ENCODE measurements at regions not wholly inside any gene's neighbourhood (a gene's known extent, or its start where the extent isn't known, plus 50 kb on each side); places are given as distances from the start of the nearest gene placed in this dataset.

DNA sequence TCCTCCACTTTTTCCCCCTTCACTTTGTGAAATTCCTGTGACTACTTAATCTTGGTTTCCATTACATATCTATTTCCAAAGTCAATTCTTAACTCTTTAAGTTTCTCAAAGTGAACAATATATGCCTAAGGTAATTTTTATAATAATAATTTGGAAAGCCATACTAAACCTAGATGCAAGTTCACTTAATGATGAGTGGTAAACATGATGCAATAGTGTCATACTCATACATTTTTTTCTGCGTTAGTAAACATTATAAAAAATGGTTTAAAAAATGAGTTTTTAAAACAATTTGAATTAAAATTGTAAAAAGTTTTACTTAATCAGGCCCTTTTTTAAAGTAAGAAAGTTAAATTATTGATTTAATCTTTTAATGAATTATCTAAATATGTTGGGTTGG is 659.4 kb upstream of the FZD8 start:
- DNase-seq (ENCODE audit: low spot score): no peak

- DNase-seq (ENCODE audit: low spot score): no peak
These were observed 659.0 kb upstream of the FZD8 start for GRCh38 chr10:36301139-36301538.

GRCh38 chr10:36283827-36284226 is 641.7 kb upstream of the FZD8 start:
- DNase-seq (ENCODE audit: low spot score): no peak

- DNase-seq (ENCODE audit: low spot score): peak; percentile 9
These were observed 639.8 kb upstream of the FZD8 start for GRCh38 chr10:36281831-36282331.

- no peak for DNase-seq (ENCODE audit: low spot score)
These were observed 638.9 kb upstream of the FZD8 start for GRCh38 chr10:36280890-36281499.

DNA sequence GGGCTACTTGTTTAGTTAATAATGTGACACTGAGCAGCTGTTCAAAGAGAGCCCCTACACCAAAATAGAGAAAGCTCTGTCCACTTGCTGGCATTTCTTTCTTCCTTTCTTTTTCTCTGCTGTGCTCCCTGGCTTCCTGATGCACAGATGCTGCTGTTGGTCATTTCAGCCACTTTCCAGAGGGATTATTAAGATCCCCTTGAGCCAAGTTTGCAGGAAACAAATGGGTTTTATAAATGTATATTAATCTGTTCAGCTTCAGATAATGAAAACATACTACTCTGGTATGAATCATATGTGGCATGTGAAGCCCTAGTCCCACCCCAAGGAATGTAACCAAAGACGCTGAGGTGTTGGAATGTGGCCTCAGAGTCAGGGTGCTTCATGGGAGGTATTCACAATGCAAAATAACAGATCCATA is 638.2 kb upstream of the FZD8 start:
- no peak for DNase-seq (ENCODE audit: low spot score)

- no peak for DNase-seq (ENCODE audit: low spot score)
These were observed 636.1 kb upstream of the FZD8 start for GRCh38 chr10:36278176-36278575.

DNA sequence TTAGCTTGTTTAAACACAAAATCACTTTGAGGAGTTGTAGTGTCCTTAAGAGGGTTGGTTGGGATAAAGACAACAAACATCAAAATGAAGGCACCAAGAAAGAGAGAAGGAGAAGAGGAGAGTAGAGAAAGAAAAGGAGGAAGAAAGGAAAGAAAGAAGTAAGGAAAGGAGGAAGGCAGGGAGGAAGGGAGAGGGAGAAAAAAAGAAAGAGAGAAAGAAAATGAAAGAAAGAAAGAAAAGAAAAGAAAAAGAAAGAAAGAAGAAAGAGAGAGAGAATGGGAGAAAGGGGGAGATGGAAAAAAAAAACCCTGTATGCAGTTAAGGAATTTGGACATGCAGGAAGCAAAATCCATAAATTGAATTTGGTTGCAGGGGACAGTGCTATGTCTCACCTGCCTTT is 635.4 kb upstream of the FZD8 start:
- no peak for DNase-seq (ENCODE audit: low spot score)

GRCh38 chr10:36271627-36272340 is 629.7 kb upstream of the FZD8 start:
- DNase-seq (ENCODE audit: low spot score): no peak

DNA sequence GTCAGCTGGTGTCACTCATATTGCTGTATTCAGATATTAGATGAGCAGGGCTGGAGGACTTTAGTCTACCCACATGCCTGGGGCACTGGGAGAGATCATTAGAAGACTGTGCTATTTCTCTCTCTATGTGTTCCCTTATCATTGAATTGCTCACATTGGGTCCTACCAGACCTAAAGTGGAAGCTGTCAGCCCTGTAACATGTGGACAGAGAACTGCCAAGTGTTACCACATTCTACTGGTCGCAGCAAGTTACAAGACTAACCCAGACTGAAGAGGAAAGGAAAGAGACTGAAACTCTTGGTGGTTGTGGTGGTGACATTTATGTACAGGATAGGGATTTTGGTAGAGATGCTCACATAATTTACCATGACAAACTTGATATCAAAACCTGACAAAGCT is 627.1 kb upstream of the FZD8 start:
- DNase-seq (ENCODE audit: low spot score): no peak

DNA sequence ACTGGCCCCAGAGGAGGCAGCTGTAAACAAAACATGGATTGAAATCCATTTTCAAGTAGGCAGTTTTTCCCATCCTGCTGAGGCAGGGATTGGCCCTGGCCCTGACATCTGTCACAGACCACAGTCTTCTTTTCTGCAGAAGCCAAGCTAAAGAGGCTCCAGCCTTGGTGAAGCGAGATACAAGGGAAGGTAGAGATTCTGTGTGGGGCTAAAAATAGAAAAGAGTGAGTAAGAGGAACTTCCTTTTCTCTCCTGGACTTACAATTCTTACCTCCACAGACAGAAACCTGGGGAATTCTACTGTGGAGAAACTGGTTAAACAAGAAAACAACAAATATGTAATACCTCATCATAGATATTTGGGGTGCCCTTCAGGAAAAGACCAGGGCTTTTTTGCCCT is 624.8 kb upstream of the FZD8 start:
- no peak for DNase-seq (ENCODE audit: low spot score)

DNA sequence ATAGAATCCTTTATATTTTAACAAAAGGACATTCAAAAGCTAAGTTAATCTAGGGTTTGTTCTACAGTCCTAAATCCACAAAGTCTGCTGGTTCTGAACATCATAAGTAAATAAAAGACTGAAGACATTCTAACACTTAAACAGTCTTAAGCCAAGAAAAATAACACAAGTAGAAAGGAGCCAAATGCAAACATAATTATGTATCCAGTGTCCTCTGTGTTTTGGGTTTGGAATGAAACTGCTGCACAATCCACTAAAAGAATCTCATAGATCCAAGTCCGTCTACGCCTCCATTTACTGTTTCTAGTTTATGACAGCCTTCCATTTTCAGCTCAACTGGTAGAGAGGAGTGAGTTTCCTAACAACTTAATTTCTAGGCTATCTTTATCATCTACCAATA is 623.6 kb upstream of the FZD8 start:
- DNase-seq (ENCODE audit: low spot score): no peak

DNA sequence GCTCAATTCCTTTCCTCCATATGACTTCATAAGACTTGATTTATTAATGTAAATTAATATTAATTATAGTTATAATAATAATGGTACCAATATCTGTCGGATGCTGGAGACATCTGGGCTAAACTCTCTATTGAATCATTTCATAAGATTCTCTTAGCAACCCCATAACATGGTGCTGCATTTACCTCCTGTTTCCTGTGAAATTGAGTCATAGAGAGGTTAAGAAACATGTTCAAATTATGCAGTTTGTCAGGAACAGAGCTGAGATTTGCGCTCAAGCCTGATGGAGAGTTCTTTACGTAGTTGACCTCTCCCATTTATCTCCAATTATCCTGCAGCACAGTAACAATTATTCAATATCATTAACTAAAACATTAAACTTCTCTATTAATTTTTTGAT is 621.8 kb upstream of the FZD8 start:
- no peak for DNase-seq (ENCODE audit: low spot score)

- peak; percentile 25 for DNase-seq (ENCODE audit: low spot score)
These were observed 614.9 kb upstream of the FZD8 start for GRCh38 chr10:36256948-36257356.

DNA sequence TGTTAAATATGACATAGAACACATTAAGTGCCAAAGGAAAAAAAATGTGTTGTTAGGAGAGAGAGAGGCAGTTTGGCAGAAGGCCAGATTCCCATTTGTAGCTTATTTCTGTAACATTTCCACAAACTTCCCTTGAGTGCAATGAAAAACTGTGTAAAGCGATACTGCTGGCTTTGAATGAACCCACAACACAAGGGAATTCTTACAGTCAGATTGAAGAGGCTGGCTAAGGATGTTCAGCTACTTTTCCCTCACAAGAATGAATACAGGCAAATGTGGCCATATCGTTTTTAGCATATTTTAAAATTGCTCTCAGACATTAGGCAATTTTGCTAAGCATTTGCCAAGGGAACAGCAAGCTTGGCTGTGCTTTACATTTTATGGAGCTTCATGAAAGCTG is 614.1 kb upstream of the FZD8 start:
- no peak for DNase-seq (ENCODE audit: low spot score)

- DNase-seq (ENCODE audit: low spot score): no peak
These were observed 612.1 kb upstream of the FZD8 start for GRCh38 chr10:36254199-36254598.

- DNase-seq (ENCODE audit: low spot score): no peak
These were observed 611.6 kb upstream of the FZD8 start for GRCh38 chr10:36253731-36254130.

GRCh38 chr10:36251068-36251467 is 609.0 kb upstream of the FZD8 start:
- DNase-seq (ENCODE audit: low spot score): no peak

DNA sequence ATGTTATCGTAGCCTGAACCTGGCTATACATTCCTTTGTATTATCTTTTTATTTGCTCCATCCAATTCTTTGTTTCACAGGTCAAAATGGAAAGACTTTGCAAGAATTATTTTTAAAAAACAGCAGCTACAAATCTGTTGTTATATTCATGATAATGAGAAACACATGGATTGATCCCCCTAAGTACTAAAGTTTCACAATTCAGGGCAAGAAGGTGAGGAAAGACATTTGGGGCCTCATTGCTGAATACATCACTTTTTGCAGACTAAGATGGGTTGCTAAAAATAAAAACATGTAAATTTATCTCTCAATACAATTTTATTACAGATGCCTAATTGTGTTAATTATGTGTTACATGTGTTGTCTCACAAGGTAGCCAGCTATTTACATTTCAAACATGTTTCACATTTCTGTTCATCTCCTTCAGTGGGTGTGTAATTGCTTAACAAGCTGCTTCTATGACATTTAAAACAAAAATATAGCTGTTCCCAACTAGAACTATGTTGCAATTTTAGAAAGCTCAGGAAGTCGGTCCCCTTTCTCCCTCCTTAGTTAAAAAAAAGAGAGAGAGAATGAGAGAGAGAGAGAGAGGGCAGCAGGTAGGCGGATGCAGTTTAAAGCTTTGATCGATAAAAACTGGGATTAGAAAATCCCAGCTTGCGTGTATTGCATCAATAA is 606.3 kb upstream of the FZD8 start:
- peak; percentile 4 for DNase-seq (ENCODE audit: low spot score)

DNA sequence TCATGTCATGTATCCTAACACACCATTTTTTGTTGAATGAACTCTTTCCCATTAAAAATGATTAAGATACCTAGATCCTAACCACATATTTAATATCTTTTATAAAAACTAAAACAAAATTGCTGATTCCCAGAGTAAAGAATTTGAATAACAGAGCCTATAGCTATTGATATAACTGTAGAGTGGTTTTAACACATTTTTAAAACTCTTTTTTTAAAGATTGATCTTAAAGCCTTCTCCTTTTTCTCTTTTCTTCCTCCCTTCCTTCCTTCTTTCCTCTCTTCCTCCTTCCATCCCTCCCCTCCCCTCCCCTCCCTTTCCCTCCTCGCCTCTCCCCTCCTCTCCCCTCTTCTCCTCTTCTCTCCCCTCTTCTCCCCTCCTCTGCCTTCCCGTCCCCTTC is 605.4 kb upstream of the FZD8 start:
- no peak for DNase-seq (ENCODE audit: low spot score)

DNA sequence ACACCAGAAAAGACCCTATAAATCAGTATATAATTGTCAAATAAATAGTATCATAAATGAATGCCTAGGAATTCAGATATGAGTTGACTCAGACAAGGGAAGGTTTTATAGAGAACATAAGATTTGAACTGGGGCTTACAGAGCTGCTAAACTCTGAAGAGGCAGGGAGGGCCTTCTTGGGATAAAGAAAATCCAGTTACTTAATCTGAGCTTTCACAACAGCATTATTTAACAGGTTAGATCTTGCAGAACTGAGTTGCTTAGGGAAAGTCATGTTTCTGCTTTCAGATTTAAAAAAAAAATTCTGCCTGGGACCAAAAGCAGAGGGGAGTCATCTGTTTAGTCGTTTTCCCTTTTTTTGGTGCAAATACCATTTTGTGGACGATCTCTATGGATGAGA is 594.8 kb upstream of the FZD8 start:
- no peak for DNase-seq (ENCODE audit: low spot score)

DNA sequence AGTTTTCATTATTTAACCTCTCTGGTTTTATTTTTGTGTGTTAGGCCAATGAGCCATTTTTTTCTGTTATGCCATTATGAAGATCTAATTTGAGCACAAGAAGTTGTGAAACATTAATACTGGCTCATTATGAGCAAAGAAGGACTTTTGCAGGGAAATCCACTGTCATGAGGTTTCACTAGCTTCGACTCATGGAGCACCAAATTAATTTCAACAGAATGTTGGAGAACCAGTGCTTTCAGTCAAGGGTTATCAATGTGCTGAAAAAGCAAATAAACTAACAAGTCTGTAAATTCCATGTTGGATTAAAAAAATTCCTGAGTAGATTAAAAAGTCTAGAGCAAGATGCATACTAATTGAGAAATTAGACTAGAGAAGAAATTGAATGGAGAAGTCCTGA is 594.2 kb upstream of the FZD8 start:
- DNase-seq (ENCODE audit: low spot score): no peak

GRCh38 chr10:36232935-36233334 is 590.8 kb upstream of the FZD8 start:
- DNase-seq (ENCODE audit: low spot score): no peak

Data from AG08395 (cell line).